ACC112 (cell line): ENCODE measurements at regions not wholly inside any gene's neighbourhood (a gene's known extent, or its start where the extent isn't known, plus 50 kb on each side); places are given as distances from the start of the nearest gene placed in this dataset.

Experiments
- H2AFZ ChIP-seq: fragments of 200-600 bp; sonication (generic); one replicate; pipeline ENCODE4 v1.6.0; 2017; ENCODE audit warnings: antibody characterized with exemption, low read length; ENCODE audit not compliant: unreplicated experiment
- H3K27ac ChIP-seq: fragments of 200-600 bp; sonication (generic); 2 replicates; pipeline ENCODE4 v1.5.1; 2014; ENCODE audit warnings: low read depth, mild to moderate bottlenecking, antibody characterized with exemption, low read length, moderate library complexity
- H3K27me3 ChIP-seq: fragments of 200-600 bp; sonication (generic); 2 replicates; pipeline ENCODE4 v1.6.1; 2014; ENCODE audit warnings: mild to moderate bottlenecking, antibody characterized with exemption, low read length, moderate library complexity, mixed read lengths; ENCODE audit not compliant: insufficient read depth
- H3K36me3 ChIP-seq: fragments of 200-600 bp; sonication (generic); 2 replicates; pipeline ENCODE4 v1.6.1; 2016; ENCODE audit warnings: mild to moderate bottlenecking, antibody characterized with exemption, low read length, moderate library complexity, mixed read lengths; ENCODE audit not compliant: insufficient read depth
- H3K4me1 ChIP-seq: fragments of 200-600 bp; sonication (generic); one replicate; pipeline ENCODE4 v1.6.1; 2016; ENCODE audit warnings: low read length, mixed read lengths; ENCODE audit not compliant: insufficient read depth, unreplicated experiment, control insufficient read depth
- H3K4me3 ChIP-seq: fragments of 200-600 bp; sonication (generic); 2 replicates; pipeline ENCODE4 v1.5.1; 2014; ENCODE audit warnings: mild to moderate bottlenecking, low read depth, low read length
- H3K79me2 ChIP-seq: fragments of 200-600 bp; sonication (generic); one replicate; pipeline ENCODE4 v1.6.0; 2016; ENCODE audit warnings: low read length; ENCODE audit not compliant: control insufficient read depth, unreplicated experiment, insufficient read depth

GRCh38 chr3:95168526-95168925 is 1105.7 kb downstream of the NSUN3 start:
- Histone ChIP-seq H2AFZ (no peak overlapping the region), H3K79me2 (no peaks in the 10 kb centered on the region), H3K4me3 (no peak overlapping the region), H3K4me1 (no peaks in the 10 kb centered on the region), H3K27me3 (no peaks in the 10 kb centered on the region), H3K36me3 (no peaks in the 10 kb centered on the region), H3K27ac (no peak overlapping the region)

GRCh38 chr3:95172164-95172943 is 1109.5 kb downstream of the NSUN3 start:
- no peak overlapping the region for H3K27ac ChIP-seq
- no peaks in the 10 kb centered on the region for H3K4me1 ChIP-seq
- H3K36me3 ChIP-seq = no peaks in the 10 kb centered on the region
- H2AFZ ChIP-seq = no peak overlapping the region
- no peak overlapping the region for H3K4me3 ChIP-seq
- no peaks in the 10 kb centered on the region for H3K27me3 ChIP-seq
- no peaks in the 10 kb centered on the region for H3K79me2 ChIP-seq

GRCh38 chr3:95177096-95177495 is 1114.2 kb downstream of the NSUN3 start:
- no peaks in the 10 kb centered on the region for H3K27me3 ChIP-seq
- H3K27ac ChIP-seq = no peak overlapping the region
- no peak overlapping the region for H3K4me3 ChIP-seq
- H3K79me2 ChIP-seq = no peaks in the 10 kb centered on the region
- H2AFZ ChIP-seq = no peak overlapping the region
- H3K36me3 ChIP-seq = no peaks in the 10 kb centered on the region
- H3K4me1 ChIP-seq = no peaks in the 10 kb centered on the region

GRCh38 chr3:95184038-95184437 is 1121.2 kb downstream of the NSUN3 start:
- no peak overlapping the region for H3K27ac ChIP-seq
- H3K4me3 ChIP-seq = no peak overlapping the region
- no peaks in the 10 kb centered on the region for H3K79me2 ChIP-seq

GRCh38 chr3:95189348-95189747 is 1126.5 kb downstream of the NSUN3 start:
- Histone ChIP-seq H2AFZ (no peak overlapping the region), H3K27ac (no peak overlapping the region), H3K79me2 (no peaks in the 10 kb centered on the region), H3K27me3 (no peaks in the 10 kb centered on the region), H3K4me1 (no peaks in the 10 kb centered on the region), H3K4me3 (no peak overlapping the region), H3K36me3 (no peaks in the 10 kb centered on the region)

More at GRCh38 chr3:95184038-95184437, 1121.2 kb downstream of the NSUN3 start:
- Histone ChIP-seq H3K4me1 (no peaks in the 10 kb centered on the region), H3K36me3 (no peaks in the 10 kb centered on the region), H2AFZ (no peak overlapping the region), H3K27me3 (no peaks in the 10 kb centered on the region)

GRCh38 chr3:95197661-95198060 is 1134.8 kb downstream of the NSUN3 start:
- no peaks in the 10 kb centered on the region for H3K4me1 ChIP-seq
- no peaks in the 10 kb centered on the region for H3K27me3 ChIP-seq
- no peak overlapping the region for H3K27ac ChIP-seq
- H3K36me3 ChIP-seq = no peaks in the 10 kb centered on the region
- no peak overlapping the region for H2AFZ ChIP-seq
- H3K4me3 ChIP-seq = no peak overlapping the region
- no peaks in the 10 kb centered on the region for H3K79me2 ChIP-seq

GRCh38 chr3:95200384-95200783 is 1137.5 kb downstream of the NSUN3 start:
- H3K4me3 ChIP-seq = no peak overlapping the region
- H3K36me3 ChIP-seq = no peaks in the 10 kb centered on the region
- H3K27me3 ChIP-seq = no peaks in the 10 kb centered on the region
- H3K4me1 ChIP-seq = no peaks in the 10 kb centered on the region
- H3K79me2 ChIP-seq = no peaks in the 10 kb centered on the region
- H3K27ac ChIP-seq = no peak overlapping the region
- no peak overlapping the region for H2AFZ ChIP-seq

GRCh38 chr3:95210878-95211277 is 1148.0 kb downstream of the NSUN3 start:
- no peaks in the 10 kb centered on the region for H3K4me1 ChIP-seq
- no peaks in the 10 kb centered on the region for H3K36me3 ChIP-seq
- no peak overlapping the region for H3K4me3 ChIP-seq
- no peaks in the 10 kb centered on the region for H3K79me2 ChIP-seq
- H3K27ac ChIP-seq = no peak overlapping the region
- no peaks in the 10 kb centered on the region for H3K27me3 ChIP-seq
- no peak overlapping the region for H2AFZ ChIP-seq

- no peak overlapping the region for H3K27ac ChIP-seq
- no peak overlapping the region for H3K4me3 ChIP-seq
- no peaks in the 10 kb centered on the region for H3K27me3 ChIP-seq
- H2AFZ ChIP-seq = no peak overlapping the region
- H3K79me2 ChIP-seq = no peaks in the 10 kb centered on the region
- no peaks in the 10 kb centered on the region for H3K4me1 ChIP-seq
- no peaks in the 10 kb centered on the region for H3K36me3 ChIP-seq
Observed at GRCh38 chr3:95212117-95212516, 1149.3 kb downstream of the NSUN3 start.

GRCh38 chr3:95215437-95215957 is 1152.6 kb downstream of the NSUN3 start:
- Histone ChIP-seq H3K79me2 (no peaks in the 10 kb centered on the region), H3K4me3 (no peak overlapping the region), H3K4me1 (no peaks in the 10 kb centered on the region), H3K27ac (no peak overlapping the region), H3K27me3 (no peaks in the 10 kb centered on the region), H2AFZ (no peak overlapping the region), H3K36me3 (no peaks in the 10 kb centered on the region)

- Histone ChIP-seq H3K27ac (no peak overlapping the region), H3K4me3 (no peak overlapping the region), H2AFZ (no peak overlapping the region), H3K36me3 (no peaks in the 10 kb centered on the region), H3K4me1 (no peaks in the 10 kb centered on the region), H3K79me2 (no peaks in the 10 kb centered on the region), H3K27me3 (no peaks in the 10 kb centered on the region)
Observed at GRCh38 chr3:95217661-95218060, 1154.8 kb downstream of the NSUN3 start.
